ENCODE measurements at regions not wholly inside any gene's neighbourhood (a gene's known extent, or its start where the extent isn't known, plus 50 kb on each side); places are given as distances from the start of the nearest gene placed in this dataset.

GRCh38 chr16:80417706-80418271 lies 123.0 kb upstream of the DYNLRB2 start:
- Histone ChIP-seq H4K8ac (ENCODE audit: low read length) (no peak overlapping the region), H2BK5ac (ENCODE audit: low read depth, low read length, poor library complexity, severe bottlenecking) (no peak overlapping the region), H3K79me1 (replicated peaks; ENCODE audit: low read length, poor library complexity, severe bottlenecking) (no peaks in the 10 kb centered on the region), H3K36me3 (ENCODE audit: control insufficient read depth in 1 of 2, insufficient read depth in 2 of 2, low read depth in 1 of 2, low read length in 2 of 2) (no peaks in the 10 kb centered on the region), H2AK5ac (ENCODE audit: low read length, severe bottlenecking) (no peak overlapping the region), H3K14ac (ENCODE audit: low read length in 2 of 2) (no peak overlapping the region), H3K9me3 (ENCODE audit: control insufficient read depth, low read length) (no peaks in the 10 kb centered on the region), H3K23ac (ENCODE audit: low read length in 2 of 2) (no peak overlapping the region), H3K4me1 (ENCODE audit: control insufficient read depth, insufficient read depth, low read depth, low read length) (no peaks in the 10 kb centered on the region), H3K27me3 (ENCODE audit: control insufficient read depth in 1 of 2, insufficient read depth in 1 of 2, low read length in 2 of 2) (peaks cover 0 to 10% of the 10 kb centered on the region in 2 experiments), H3K27ac (ENCODE audit: low read length, poor library complexity, severe bottlenecking) (no peak overlapping the region), H2BK12ac (ENCODE audit: low read length in 2 of 2) (no peak overlapping the region), H3K4me3 (ENCODE audit: insufficient read depth in 1 of 2, low read depth in 1 of 2, low read length in 2 of 2) (no peak overlapping the region), H3K18ac (ENCODE audit: low read depth in 1 of 2, low read length in 2 of 2) (no peak overlapping the region), H2BK120ac (ENCODE audit: low read depth, low read length) (no peak overlapping the region), H3K4me2 (ENCODE audit: low read length, poor library complexity, severe bottlenecking) (no peak overlapping the region), H2AFZ (ENCODE audit: low read depth, low read length) (no peak overlapping the region), H3K9ac (ENCODE audit: low read length) (no peak overlapping the region), H2BK15ac (ENCODE audit: low read depth, poor library complexity, severe bottlenecking) (no peak overlapping the region), H4K91ac (ENCODE audit: low read length) (no peak overlapping the region), H3K4ac (ENCODE audit: low read depth in 1 of 2, low read length in 2 of 2) (no peak overlapping the region)
- DNase-seq, result no peak
- 88% methylated on average over 4 of the region's 4 CpGs for WGBS

- no peak overlapping the region for H2BK15ac ChIP-seq (ENCODE audit: low read depth, poor library complexity, severe bottlenecking)
- H3K4ac ChIP-seq (ENCODE audit: low read depth in 1 of 2, low read length in 2 of 2), result no peak overlapping the region
- no peak overlapping the region for H2AK5ac ChIP-seq (ENCODE audit: low read length, severe bottlenecking)
- H3K23ac ChIP-seq (ENCODE audit: low read length in 2 of 2), result no peak overlapping the region
- no peaks in the 10 kb centered on the region for H3K9me3 ChIP-seq (ENCODE audit: control insufficient read depth, low read length)
- no peak overlapping the region for H3K4me3 ChIP-seq (ENCODE audit: insufficient read depth in 1 of 2, low read depth in 1 of 2, low read length in 2 of 2)
- H3K27me3 ChIP-seq (ENCODE audit: control insufficient read depth in 1 of 2, insufficient read depth in 1 of 2, low read length in 2 of 2), result peaks cover 0 to 26% of the 10 kb centered on the region in 2 experiments
- no peak overlapping the region for H2BK12ac ChIP-seq (ENCODE audit: low read length in 2 of 2)
- H3K14ac ChIP-seq (ENCODE audit: low read length in 2 of 2), result no peak overlapping the region
- H3K4me2 ChIP-seq (ENCODE audit: low read length, poor library complexity, severe bottlenecking), result no peak overlapping the region
- H2BK120ac ChIP-seq (ENCODE audit: low read depth, low read length), result no peak overlapping the region
- no peak overlapping the region for H2BK5ac ChIP-seq (ENCODE audit: low read depth, low read length, poor library complexity, severe bottlenecking)
- H3K4me1 ChIP-seq (ENCODE audit: control insufficient read depth, insufficient read depth, low read depth, low read length), result no peaks in the 10 kb centered on the region
- no peak for DNase-seq
- WGBS, result 79% methylated on average over 1 of the region's 1 CpG
- H4K91ac ChIP-seq (ENCODE audit: low read length), result no peak overlapping the region
- H3K79me1 ChIP-seq (replicated peaks; ENCODE audit: low read length, poor library complexity, severe bottlenecking), result no peaks in the 10 kb centered on the region
- no peak overlapping the region for H4K8ac ChIP-seq (ENCODE audit: low read length)
- no peak overlapping the region for H3K18ac ChIP-seq (ENCODE audit: low read depth in 1 of 2, low read length in 2 of 2)
- no peaks in the 10 kb centered on the region for H3K36me3 ChIP-seq (ENCODE audit: control insufficient read depth in 1 of 2, insufficient read depth in 2 of 2, low read depth in 1 of 2, low read length in 2 of 2)
- no peak overlapping the region for H3K9ac ChIP-seq (ENCODE audit: low read length)
- no peak overlapping the region for H2AFZ ChIP-seq (ENCODE audit: low read depth, low read length)
- no peak overlapping the region for H3K27ac ChIP-seq (ENCODE audit: low read length, poor library complexity, severe bottlenecking)
Measured at GRCh38 chr16:80408014-80408413, 132.8 kb upstream of the DYNLRB2 start.

DNA sequence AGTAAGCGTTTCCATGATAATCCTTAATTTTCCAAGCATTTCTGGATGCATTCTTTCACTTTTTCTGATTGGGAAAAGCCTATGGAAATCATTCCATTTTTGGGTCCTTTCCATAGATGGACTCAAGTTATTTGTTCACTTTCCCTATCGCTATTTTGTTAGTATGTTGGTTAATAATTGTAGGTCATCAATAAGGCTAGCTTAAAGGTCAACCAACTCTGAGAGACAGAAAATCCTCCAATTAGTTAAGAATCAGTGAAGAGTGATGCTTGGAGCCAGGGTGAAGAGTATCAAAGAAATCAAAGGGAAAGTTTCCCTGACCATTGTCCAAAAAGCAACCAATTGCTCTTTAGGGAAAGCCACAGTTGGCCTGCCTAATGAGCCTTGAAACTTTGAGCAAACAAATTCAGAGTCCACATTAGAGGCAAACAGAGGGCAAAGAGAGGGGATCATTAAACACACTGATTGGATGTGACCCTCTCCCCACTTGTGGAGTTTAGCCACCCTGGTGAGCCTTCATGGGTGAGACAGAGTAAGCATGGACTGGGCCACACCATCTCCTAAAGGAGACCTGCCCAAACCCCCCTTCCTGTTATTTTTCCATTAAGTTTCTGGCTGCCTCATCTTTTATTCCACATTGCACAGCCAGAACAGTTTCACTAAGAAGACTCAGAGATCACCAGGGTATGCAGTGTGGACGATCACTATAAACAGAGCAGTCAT lies 133.4 kb upstream of the DYNLRB2 start:
- no peak overlapping the region for H3K4me3 ChIP-seq (ENCODE audit: insufficient read depth in 1 of 2, low read depth in 1 of 2, low read length in 2 of 2)
- H4K91ac ChIP-seq (ENCODE audit: low read length), result no peak overlapping the region
- no peak overlapping the region for H3K4ac ChIP-seq (ENCODE audit: low read depth in 1 of 2, low read length in 2 of 2)
- H3K27me3 ChIP-seq (ENCODE audit: control insufficient read depth in 1 of 2, insufficient read depth in 1 of 2, low read length in 2 of 2), result peaks cover 0 to 28% of the 10 kb centered on the region in 2 experiments
- no peaks in the 10 kb centered on the region for H3K9me3 ChIP-seq (ENCODE audit: control insufficient read depth, low read length)
- DNase-seq, result no peak
- no peaks in the 10 kb centered on the region for H3K36me3 ChIP-seq (ENCODE audit: control insufficient read depth in 1 of 2, insufficient read depth in 2 of 2, low read depth in 1 of 2, low read length in 2 of 2)
- H2BK15ac ChIP-seq (ENCODE audit: low read depth, poor library complexity, severe bottlenecking), result no peak overlapping the region
- H2BK12ac ChIP-seq (ENCODE audit: low read length in 2 of 2), result no peak overlapping the region
- no peak overlapping the region for H3K9ac ChIP-seq (ENCODE audit: low read length)
- H3K23ac ChIP-seq (ENCODE audit: low read length in 2 of 2), result no peak overlapping the region
- no peak overlapping the region for H3K14ac ChIP-seq (ENCODE audit: low read length in 2 of 2)
- no peak overlapping the region for H2AFZ ChIP-seq (ENCODE audit: low read depth, low read length)
- 93% methylated on average over 1 of the region's 3 CpGs for WGBS
- H2BK5ac ChIP-seq (ENCODE audit: low read depth, low read length, poor library complexity, severe bottlenecking), result no peak overlapping the region
- H3K4me1 ChIP-seq (ENCODE audit: control insufficient read depth, insufficient read depth, low read depth, low read length), result no peaks in the 10 kb centered on the region
- H2AK5ac ChIP-seq (ENCODE audit: low read length, severe bottlenecking), result no peak overlapping the region
- no peak overlapping the region for H3K4me2 ChIP-seq (ENCODE audit: low read length, poor library complexity, severe bottlenecking)
- H3K79me1 ChIP-seq (replicated peaks; ENCODE audit: low read length, poor library complexity, severe bottlenecking), result no peaks in the 10 kb centered on the region
- H3K18ac ChIP-seq (ENCODE audit: low read depth in 1 of 2, low read length in 2 of 2), result no peak overlapping the region
- H2BK120ac ChIP-seq (ENCODE audit: low read depth, low read length), result no peak overlapping the region
- H4K8ac ChIP-seq (ENCODE audit: low read length), result no peak overlapping the region
- H3K27ac ChIP-seq (ENCODE audit: low read length, poor library complexity, severe bottlenecking), result no peak overlapping the region

- Histone ChIP-seq H2BK5ac (ENCODE audit: low read depth, low read length, poor library complexity, severe bottlenecking) (no peak overlapping the region), H3K4ac (ENCODE audit: low read depth in 1 of 2, low read length in 2 of 2) (no peak overlapping the region), H4K91ac (ENCODE audit: low read length) (no peak overlapping the region), H3K4me2 (ENCODE audit: low read length, poor library complexity, severe bottlenecking) (no peak overlapping the region), H3K23ac (ENCODE audit: low read length in 2 of 2) (no peak overlapping the region), H3K79me1 (replicated peaks; ENCODE audit: low read length, poor library complexity, severe bottlenecking) (no peaks in the 10 kb centered on the region), H2BK120ac (ENCODE audit: low read depth, low read length) (no peak overlapping the region), H3K4me1 (ENCODE audit: control insufficient read depth, insufficient read depth, low read depth, low read length) (no peaks in the 10 kb centered on the region), H3K27ac (ENCODE audit: low read length, poor library complexity, severe bottlenecking) (no peak overlapping the region), H3K27me3 (ENCODE audit: control insufficient read depth in 1 of 2, insufficient read depth in 1 of 2, low read length in 2 of 2) (peaks cover 0 to 28% of the 10 kb centered on the region in 2 experiments), H2BK15ac (ENCODE audit: low read depth, poor library complexity, severe bottlenecking) (no peak overlapping the region), H3K9me3 (ENCODE audit: control insufficient read depth, low read length) (no peaks in the 10 kb centered on the region), H4K8ac (ENCODE audit: low read length) (no peak overlapping the region), H2AFZ (ENCODE audit: low read depth, low read length) (no peak overlapping the region), H3K14ac (ENCODE audit: low read length in 2 of 2) (no peak overlapping the region), H3K36me3 (ENCODE audit: control insufficient read depth in 1 of 2, insufficient read depth in 2 of 2, low read depth in 1 of 2, low read length in 2 of 2) (no peaks in the 10 kb centered on the region), H2BK12ac (ENCODE audit: low read length in 2 of 2) (no peak overlapping the region), H3K9ac (ENCODE audit: low read length) (no peak overlapping the region), H3K4me3 (ENCODE audit: insufficient read depth in 1 of 2, low read depth in 1 of 2, low read length in 2 of 2) (no peak overlapping the region), H3K18ac (ENCODE audit: low read depth in 1 of 2, low read length in 2 of 2) (no peak overlapping the region), H2AK5ac (ENCODE audit: low read length, severe bottlenecking) (no peak overlapping the region)
- no peak for DNase-seq
Measured at GRCh38 chr16:80404847-80405246, 135.9 kb upstream of the DYNLRB2 start.
